MCF 10A (cell line): ENCODE measurements at regions not wholly inside any gene's neighbourhood (a gene's known extent, or its start where the extent isn't known, plus 50 kb on each side); places are given as distances from the start of the nearest gene placed in this dataset.

ENCODE experiments used
- BruUV-seq: library from RNA; stranded (reverse); fragments of 400-500 nt; replicated peaks from 2 replicates; lab custom pipeline; 2021; lab: Mats Ljungman, UMichigan
- CTCF ChIA-PET: fragments of 300-600 bp; sonication (Branson Sonifier 250); formaldehyde crosslinking; extraction: SDS; loops from one replicate; lab custom pipeline; 2021; ENCODE audit warnings: antibody characterized with exemption, inconsistent platforms; lab: Yijun Ruan, JAX
- POLR2A ChIA-PET: fragments of 300-600, 350-650 bp; sonication (Branson Sonifier 250); formaldehyde crosslinking; extraction: SDS; loops from one replicate; lab custom pipeline; 2020; ENCODE audit warnings: antibody characterized with exemption, inconsistent platforms; lab: Yijun Ruan, JAX
- DNase-seq: peaks from one replicate; pipeline ENCODE4 v3.0.0-alpha.2; 2018; ENCODE audit not compliant: unreplicated experiment
- H3K27ac Mint-ChIP-seq: one replicate; pipeline ENCODE4 v1.8.0; 2022; ENCODE audit warnings: mild to moderate bottlenecking, low read depth, mixed read lengths; ENCODE audit not compliant: unreplicated experiment
- H3K27me3 Mint-ChIP-seq: one replicate; pipeline ENCODE4 v1.8.0; 2022; ENCODE audit warnings: mixed read lengths; ENCODE audit not compliant: insufficient read depth, unreplicated experiment
- H3K36me3 Mint-ChIP-seq: one replicate; pipeline ENCODE4 v1.8.0; 2022; ENCODE audit warnings: mild to moderate bottlenecking, moderate library complexity, mixed read lengths; ENCODE audit not compliant: insufficient read depth, unreplicated experiment
- H3K4me1 Mint-ChIP-seq: one replicate; pipeline ENCODE4 v1.8.0; 2022; ENCODE audit warnings: mixed read lengths; ENCODE audit not compliant: insufficient read depth, unreplicated experiment
- H3K4me3 Mint-ChIP-seq: one replicate; pipeline ENCODE4 v1.8.0; 2022; ENCODE audit warnings: mild to moderate bottlenecking, moderate library complexity, mixed read lengths; ENCODE audit not compliant: unreplicated experiment
- H3K9me3 Mint-ChIP-seq: one replicate; pipeline ENCODE4 v1.8.0; 2022; ENCODE audit warnings: mixed read lengths; ENCODE audit not compliant: unreplicated experiment
- CTCF ChIP-seq: fragments of 200-600 bp; IDR thresholded peaks from one replicate; pipeline ENCODE4 v1.8.0; 2022; ENCODE audit warnings: antibody characterized with exemption, mild to moderate bottlenecking; ENCODE audit not compliant: unreplicated experiment
- intact Hi-C: fragments of 100-400 bp; cut with micrococcal nuclease; formaldehyde crosslinking; loops from 2 replicates; pipeline ENCODE4 v1.14.1; 2022

GRCh38 chr22:44390613-44390970 lies 77.8 kb upstream of the SHISAL1 start:
- H3K9me3 Mint-ChIP-seq, result no peaks in the 10 kb centered on the region
- DNase-seq, result no peak
- no peak overlapping the region for H3K27ac Mint-ChIP-seq
- no peak overlapping the region for H3K4me3 Mint-ChIP-seq
- TF ChIP-seq CTCF, result no peak
- POLR2A ChIA-PET, result no interaction called here
- intact Hi-C loops, result no loop called here
- BruUV-seq, result no TSS peak
- peaks cover 36% of the 10 kb centered on the region for H3K27me3 Mint-ChIP-seq
- H3K36me3 Mint-ChIP-seq, result no peaks in the 10 kb centered on the region
- H3K4me1 Mint-ChIP-seq, result peaks cover 10% of the 10 kb centered on the region
- CTCF ChIA-PET, result no interaction called here

GRCh38 chr22:44389926-44390612 lies 77.3 kb upstream of the SHISAL1 start:
- Mint-ChIP-seq H3K27me3 (peaks cover 31% of the 10 kb centered on the region), H3K36me3 (no peaks in the 10 kb centered on the region), H3K4me1 (peaks cover 5% of the 10 kb centered on the region), H3K9me3 (no peaks in the 10 kb centered on the region), H3K27ac (no peak overlapping the region), H3K4me3 (no peak overlapping the region)
- ChIA-PET POLR2A (no interaction called here), CTCF (interaction anchor here (0.7 kb wide), 2 partner anchors 234 to 530 kb away, joined by 3 to 5 read pairs; no protein-coding TSS in a partner anchor)
- intact Hi-C loops, result no loop called here
- no peak for TF ChIP-seq CTCF
- DNase-seq, result no peak
- BruUV-seq, result no TSS peak

GRCh38 chr22:44389181-44389580 lies 76.4 kb upstream of the SHISAL1 start:
- Mint-ChIP-seq H3K4me3 (no peak overlapping the region), H3K9me3 (no peaks in the 10 kb centered on the region), H3K27ac (no peak overlapping the region), H3K27me3 (peaks cover 30% of the 10 kb centered on the region), H3K4me1 (peaks cover 5% of the 10 kb centered on the region), H3K36me3 (no peaks in the 10 kb centered on the region)
- intact Hi-C loops, result no loop called here
- no peak for TF ChIP-seq CTCF
- ChIA-PET CTCF (interaction anchor here (0.7 kb wide), 1 partner anchor 531 kb away, joined by 3 read pairs; no protein-coding TSS in a partner anchor), POLR2A (no interaction called here)
- DNase-seq, result no peak
- no TSS peak for BruUV-seq

- Mint-ChIP-seq H3K27ac (no peak overlapping the region), H3K27me3 (peaks cover 45% of the 10 kb centered on the region), H3K36me3 (no peaks in the 10 kb centered on the region), H3K9me3 (no peaks in the 10 kb centered on the region), H3K4me3 (no peak overlapping the region), H3K4me1 (no peaks in the 10 kb centered on the region)
- CTCF ChIA-PET, result interaction anchor here (0.6 kb wide), 1 partner anchor 364 kb away, joined by 6 read pairs; no protein-coding TSS in a partner anchor
- DNase-seq, result no peak
- intact Hi-C loops, result no loop called here
- no peak for TF ChIP-seq CTCF
- POLR2A ChIA-PET, result no interaction called here
- no TSS peak for BruUV-seq
Measured at GRCh38 chr22:44387486-44387885, 74.7 kb upstream of the SHISAL1 start.
